ENCODE measurements at regions not wholly inside any gene's neighbourhood (a gene's known extent, or its start where the extent isn't known, plus 50 kb on each side); places are given as distances from the start of the nearest gene placed in this dataset.

- Mint-ChIP-seq H3K27ac (no peak overlapping the region), H3K27me3 (ENCODE audit: low read depth) (no peaks in the 10 kb centered on the region), H3K36me3 (no peaks in the 10 kb centered on the region), H3K4me3 (no peak overlapping the region), H3K9me3 (no peaks in the 10 kb centered on the region), H3K4me1 (peaks cover 13% of the 10 kb centered on the region)
- DNase-seq (ENCODE audit: low spot score) (no peak), ATAC-seq (no peak)
- TF ChIP-seq ZMAT4 (CRISPR knock-in tag; IDR thresholded peaks at IDR 0.05) (no peak), TEAD4 (CRISPR knock-in tag; IDR thresholded peaks at IDR 0.05) (no peak), MLX (CRISPR knock-in tag; IDR thresholded peaks at IDR 0.05) (no peak), ZBTB21 (CRISPR knock-in tag; IDR thresholded peaks at IDR 0.05; ENCODE audit: borderline replicate concordance) (no peak), ZNF121 (CRISPR knock-in tag; IDR thresholded peaks at IDR 0.05) (no peak), ATF3 (CRISPR knock-in tag; conservative IDR thresholded peaks at IDR 0.05) (no peak), E2F4 (CRISPR knock-in tag; IDR thresholded peaks at IDR 0.05; ENCODE audit: borderline replicate concordance, low read depth) (no peak), ZNF396 (CRISPR knock-in tag; IDR thresholded peaks at IDR 0.05; ENCODE audit: borderline replicate concordance) (no peak), ZBTB43 (CRISPR knock-in tag; IDR thresholded peaks at IDR 0.05) (no peak), ZNF416 (CRISPR knock-in tag; IDR thresholded peaks at IDR 0.05) (no peak), ZNF512 (CRISPR knock-in tag; IDR thresholded peaks at IDR 0.05; ENCODE audit: borderline replicate concordance) (no peak), IRF2 (CRISPR knock-in tag; IDR thresholded peaks at IDR 0.05; ENCODE audit: borderline replicate concordance, low read depth) (no peak), PRDM15 (CRISPR knock-in tag; IDR thresholded peaks at IDR 0.05) (no peak), NR1H2 (CRISPR knock-in tag; IDR thresholded peaks at IDR 0.05) (no peak), GRHL2 (CRISPR knock-in tag; IDR thresholded peaks at IDR 0.05; ENCODE audit: insufficient replicate concordance, severe bottlenecking) (no peak), NFYB (CRISPR knock-in tag; conservative IDR thresholded peaks at IDR 0.05; ENCODE audit: low read depth) (no peak), ARID4B (CRISPR knock-in tag; IDR thresholded peaks at IDR 0.05; ENCODE audit: borderline replicate concordance) (no peak), MYBL2 (CRISPR knock-in tag; IDR thresholded peaks at IDR 0.05) (no peak)
- CTCF ChIA-PET = no interaction called here
- POLR2A ChIA-PET = no interaction called here
These were observed 657.5 kb upstream of the WWC1 start for GRCh38 chr5:167633931-167634341.
